ENCODE measurements at regions not wholly inside any gene's neighbourhood (a gene's known extent, or its start where the extent isn't known, plus 50 kb on each side); places are given as distances from the start of the nearest gene placed in this dataset.
"Not testable (repeated sequence)": the region's sequence is repeated elsewhere in the genome, so short reads cannot be mapped to it uniquely, and the experiment has no call there.

GRCh38 chr2:82326180-82326767, 2021.7 kb upstream of the LRRTM1 start:
- not testable (repeated sequence) for DNase-seq (ENCODE audit: low spot score)

DNA sequence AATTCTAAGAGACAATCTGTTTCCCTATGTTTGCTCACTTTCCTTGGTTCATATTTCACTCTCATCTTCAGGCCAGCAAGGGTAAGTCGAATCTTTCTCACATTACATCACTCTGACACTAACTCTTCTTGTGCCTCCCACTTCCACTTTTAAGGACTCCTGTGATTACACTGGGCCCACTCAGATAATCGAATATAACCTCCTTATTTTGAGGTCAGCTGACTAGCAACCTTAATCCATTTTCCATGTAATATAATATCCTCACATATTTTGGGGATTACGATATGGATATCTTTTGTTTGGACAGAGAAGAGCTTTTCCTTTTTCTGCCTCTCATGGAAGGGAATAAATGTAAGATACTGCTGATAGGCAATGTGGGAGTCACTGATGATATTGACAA, 2015.7 kb upstream of the LRRTM1 start:
- no peak for DNase-seq (ENCODE audit: low spot score)

- no peak for DNase-seq (ENCODE audit: low spot score)
Measured at GRCh38 chr2:82317012-82317411, 2012.5 kb upstream of the LRRTM1 start.

DNA sequence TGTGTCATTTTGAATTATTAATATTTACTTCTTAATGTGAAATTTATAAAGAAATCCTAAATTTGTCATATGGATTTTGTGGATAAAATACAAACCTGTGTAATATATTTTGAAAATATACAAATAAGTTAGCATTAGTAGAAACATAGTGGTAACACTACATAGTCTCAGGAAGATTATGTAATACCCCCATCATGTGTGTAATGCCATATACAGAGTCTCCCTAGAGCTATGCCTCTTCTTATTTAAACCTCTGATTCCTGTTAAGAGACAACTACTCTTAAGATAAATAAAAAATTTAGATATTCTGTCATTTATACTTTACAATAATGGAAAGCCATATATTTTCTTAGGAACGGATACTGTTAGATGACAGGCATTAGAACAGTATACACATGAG, 2012.0 kb upstream of the LRRTM1 start:
- no peak for DNase-seq (ENCODE audit: low spot score)

GRCh38 chr2:82314836-82315472, 2010.4 kb upstream of the LRRTM1 start:
- DNase-seq (ENCODE audit: low spot score): no peak

DNA sequence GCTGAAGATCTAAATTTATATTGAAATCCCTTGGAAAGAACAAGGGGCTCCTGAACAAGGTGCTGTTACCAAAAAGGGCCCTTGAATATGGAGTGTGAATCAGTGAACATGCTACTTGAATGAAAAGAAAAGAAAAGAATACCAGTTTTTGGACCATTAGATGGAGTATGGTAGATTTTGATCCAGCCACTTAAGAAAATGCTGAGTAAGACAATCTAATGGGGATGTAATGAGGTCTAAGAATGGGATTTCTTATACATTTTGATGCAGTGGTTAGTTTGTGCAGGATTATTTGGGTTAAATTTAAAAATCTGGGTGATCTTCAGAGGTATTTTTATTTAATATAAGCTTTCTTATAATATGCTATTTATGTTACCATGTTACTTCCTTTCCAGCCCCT, 2003.0 kb upstream of the LRRTM1 start:
- DNase-seq (ENCODE audit: low spot score): no peak

DNA sequence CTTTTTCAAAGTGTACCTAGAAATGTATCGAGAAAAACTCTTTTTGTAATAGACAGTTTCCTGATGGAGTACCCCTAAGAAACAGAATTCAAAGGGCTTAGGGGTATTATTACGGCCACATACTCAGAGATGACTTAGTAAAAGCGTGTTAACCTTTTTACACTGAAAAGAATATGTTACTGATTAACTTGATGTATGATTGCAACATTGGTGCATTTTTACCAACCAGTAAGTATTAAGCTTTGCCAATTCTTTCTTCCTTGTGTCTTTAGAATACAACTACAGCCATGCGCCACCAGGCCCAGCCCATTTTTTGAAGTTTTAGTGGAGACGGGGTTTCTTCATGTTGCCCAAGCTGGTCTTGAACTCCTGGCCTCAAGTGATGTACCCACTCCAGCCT, 1997.0 kb upstream of the LRRTM1 start:
- DNase-seq (ENCODE audit: low spot score): no peak

DNA sequence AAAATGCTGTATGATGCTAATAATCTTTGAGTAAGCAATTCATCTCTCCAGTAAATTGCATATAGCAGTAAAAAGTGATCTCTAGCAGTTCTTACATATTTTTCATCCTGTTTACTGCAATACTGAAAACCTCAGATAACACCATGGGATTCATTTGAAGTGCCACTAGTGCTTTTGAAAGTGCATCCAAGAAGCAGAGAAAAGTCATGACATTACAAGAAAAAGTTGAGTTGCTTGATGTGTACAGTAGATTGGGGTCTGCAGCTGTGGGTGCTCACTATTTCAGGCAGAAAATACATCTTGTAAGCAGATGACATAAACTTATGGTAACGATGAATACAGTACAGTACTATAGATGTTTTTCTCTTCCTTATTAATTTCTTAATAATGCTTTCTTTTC, 1984.9 kb upstream of the LRRTM1 start:
- DNase-seq (ENCODE audit: low spot score): no peak

- DNase-seq (ENCODE audit: low spot score): no peak
Measured at GRCh38 chr2:82283075-82283474, 1978.5 kb upstream of the LRRTM1 start.

DNA sequence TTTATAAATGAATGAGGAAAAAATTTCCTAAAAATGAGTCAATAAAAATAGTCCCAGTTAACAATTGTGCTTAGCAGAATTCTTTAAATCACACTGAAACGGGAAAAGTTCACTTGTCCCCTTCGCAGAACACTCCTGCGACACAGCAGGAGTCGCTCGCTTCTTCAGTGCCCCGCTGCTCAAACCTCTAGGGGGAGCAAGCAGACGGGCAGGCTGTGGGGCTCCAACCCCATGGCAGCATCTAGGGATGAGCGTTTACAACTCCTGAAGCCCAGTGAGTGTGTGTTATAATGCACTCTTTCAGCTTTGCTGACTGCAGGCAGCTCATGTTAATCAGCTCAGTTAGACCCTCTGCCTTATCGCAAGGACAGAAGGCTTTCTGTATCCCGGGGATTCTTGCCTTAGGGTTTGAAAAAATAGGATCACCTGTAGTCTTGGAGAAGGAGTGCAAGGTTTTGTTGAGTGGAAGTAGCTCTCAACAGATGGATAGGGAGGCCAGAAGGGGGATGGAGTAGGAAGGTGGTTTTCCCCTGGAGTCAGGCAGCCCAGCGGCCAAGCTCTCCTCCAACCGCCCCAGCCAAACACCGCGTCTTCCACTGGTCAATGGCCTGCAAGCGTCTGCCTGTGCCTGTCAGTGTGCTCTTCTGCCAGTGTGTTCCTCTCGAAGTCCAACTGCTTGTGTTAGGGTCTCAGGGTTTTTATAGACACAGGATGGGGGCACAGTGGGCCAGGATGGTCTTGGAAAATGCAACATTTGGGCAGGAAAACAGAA, 1977.7 kb upstream of the LRRTM1 start:
- DNase-seq (ENCODE audit: low spot score): no peak

- DNase-seq (ENCODE audit: low spot score): no peak
Measured at GRCh38 chr2:82279367-82279766, 1974.8 kb upstream of the LRRTM1 start.

GRCh38 chr2:82278416-82278815, 1973.9 kb upstream of the LRRTM1 start:
- no peak for DNase-seq (ENCODE audit: low spot score)

GRCh38 chr2:82275599-82275998, 1971.0 kb upstream of the LRRTM1 start:
- no peak for DNase-seq (ENCODE audit: low spot score)

GRCh38 chr2:82268446-82268845, 1963.9 kb upstream of the LRRTM1 start:
- DNase-seq (ENCODE audit: low spot score): no peak

- no peak for DNase-seq (ENCODE audit: low spot score)
Measured at GRCh38 chr2:82260521-82260920, 1956.0 kb upstream of the LRRTM1 start.

- no peak for DNase-seq (ENCODE audit: low spot score)
Measured at GRCh38 chr2:82259551-82259950, 1955.0 kb upstream of the LRRTM1 start.

DNA sequence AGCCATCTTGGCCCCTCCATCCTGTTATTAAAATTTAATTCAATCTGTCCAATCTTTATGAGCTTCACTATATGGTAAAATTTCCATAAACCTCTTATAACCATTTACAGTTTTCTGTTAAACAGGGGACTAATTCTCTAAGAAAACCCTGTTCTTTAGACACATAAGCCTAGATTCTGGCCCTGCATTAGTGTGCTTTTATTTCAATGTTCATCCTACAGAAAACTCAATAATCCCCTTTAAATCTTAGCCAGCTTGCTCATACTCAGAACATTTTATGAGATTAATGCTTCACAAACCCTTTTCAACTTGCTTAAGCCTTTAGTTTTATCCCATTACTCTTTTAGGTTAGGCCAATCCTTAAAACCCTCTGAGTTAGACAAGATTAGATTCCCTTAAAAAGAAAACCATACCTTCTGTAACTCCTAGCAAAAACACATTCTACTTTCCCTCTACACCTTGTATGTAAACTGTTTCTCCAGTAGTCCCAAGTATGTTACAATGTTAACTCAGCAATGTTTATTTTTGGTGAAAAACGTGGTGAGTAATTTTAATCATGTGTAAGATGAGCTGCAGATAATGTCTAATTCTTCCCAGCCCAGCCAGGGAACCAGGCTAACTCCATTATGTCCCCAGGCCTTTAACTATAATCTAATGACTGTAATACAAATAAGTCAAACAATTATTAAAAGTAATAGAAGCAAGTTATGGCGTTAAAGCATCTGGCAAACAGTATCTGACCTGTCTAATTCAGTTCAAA, 1953.4 kb upstream of the LRRTM1 start:
- no peak for DNase-seq (ENCODE audit: low spot score)

GRCh38 chr2:82256983-82257632, 1952.6 kb upstream of the LRRTM1 start:
- DNase-seq (ENCODE audit: low spot score): no peak

GRCh38 chr2:82256288-82256687, 1951.7 kb upstream of the LRRTM1 start:
- DNase-seq (ENCODE audit: low spot score): no peak

DNA sequence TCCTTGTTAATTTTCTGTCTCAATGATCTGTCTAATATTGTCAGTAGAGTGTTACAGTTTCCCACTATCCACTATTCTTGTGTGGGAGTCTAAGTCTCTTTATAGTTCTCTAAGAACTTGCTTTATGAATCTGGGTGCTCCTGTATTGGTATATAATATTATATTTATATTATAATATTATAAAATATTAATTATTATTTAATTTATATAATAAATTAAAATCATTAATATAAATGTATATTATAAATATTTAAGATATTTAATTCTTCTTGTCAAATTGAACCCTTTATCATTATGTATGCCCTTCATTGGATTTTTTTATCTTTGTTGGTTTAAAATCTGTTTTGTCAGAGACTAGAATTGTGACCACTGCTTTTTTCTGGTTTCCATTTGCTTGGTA, 1950.2 kb upstream of the LRRTM1 start:
- no peak for DNase-seq (ENCODE audit: low spot score)

GRCh38 chr2:82246220-82246775, 1941.7 kb upstream of the LRRTM1 start:
- DNase-seq (ENCODE audit: low spot score): no peak

GRCh38 chr2:82239176-82239575, 1934.6 kb upstream of the LRRTM1 start:
- DNase-seq (ENCODE audit: low spot score): no peak

Measured in H4 (cell line).